ENCODE measurements at regions not wholly inside any gene's neighbourhood (a gene's known extent, or its start where the extent isn't known, plus 50 kb on each side); places are given as distances from the start of the nearest gene placed in this dataset.

GRCh38 chr2:120669121-120669952, 66.3 kb upstream of the GLI2 start (continued):
- TF ChIP-seq TAL1 (IDR thresholded peaks at IDR 0.05), result no peak
- no peak for TF ChIP-seq HMGN3 (IDR thresholded peaks at IDR 0.05; ENCODE audit: borderline replicate concordance, extremely low read depth, insufficient read length, low read depth, low read length)
- no peak for TF ChIP-seq OTX1 (CRISPR knock-in tag; IDR thresholded peaks at IDR 0.05)
- TF ChIP-seq TFAP4 (CRISPR knock-in tag; IDR thresholded peaks at IDR 0.05; ENCODE audit: borderline replicate concordance), result peak; percentile 24; the same call in 1 of the 2 replicates
- no peak for TF ChIP-seq ZNF41 (CRISPR knock-in tag; conservative IDR thresholded peaks at IDR 0.05)
- TF ChIP-seq NUFIP1 (IDR thresholded peaks at IDR 0.05; ENCODE audit: partially characterized antibody), result no peak
- TF ChIP-seq TFE3 (CRISPR knock-in tag; IDR thresholded peaks at IDR 0.05), result no peak
- no peak for TF ChIP-seq ERF (CRISPR knock-in tag; IDR thresholded peaks at IDR 0.05)
- no peak for TF ChIP-seq NEUROD1 (IDR thresholded peaks at IDR 0.05; ENCODE audit: borderline replicate concordance, low read depth, low read length, partially characterized antibody)
- peak in 1 of 2 experiments; percentile 53 for TF ChIP-seq E2F6 (IDR thresholded peaks at IDR 0.05; ENCODE audit: borderline replicate concordance in 1 of 2, extremely low read depth in 1 of 2, insufficient read depth in 1 of 2, insufficient read length in 1 of 2, low read depth in 1 of 2, low read length in 1 of 2, poor library complexity in 1 of 2, severe bottlenecking in 1 of 2)
- no peak for TF ChIP-seq FIP1L1 (IDR thresholded peaks at IDR 0.05; ENCODE audit: low read depth, low read length, poor library complexity, severe bottlenecking)
- TF ChIP-seq PKNOX1 (IDR thresholded peaks at IDR 0.05), result peak; percentile 54
- no peak for TF ChIP-seq NCOA4 (IDR thresholded peaks at IDR 0.05; ENCODE audit: partially characterized antibody)
- no peak for TF ChIP-seq HIVEP1 (CRISPR knock-in tag; IDR thresholded peaks at IDR 0.05)
- TF ChIP-seq RBFOX2 (IDR thresholded peaks at IDR 0.05; ENCODE audit: low read depth, low read length), result no peak
- no peak for TF ChIP-seq MYC (IDR thresholded peaks at IDR 0.05; ENCODE audit: low read depth, low read length)
- TF ChIP-seq MYC (CRISPR knock-in tag; IDR thresholded peaks at IDR 0.05; ENCODE audit: borderline replicate concordance, low read depth), result no peak
- TF ChIP-seq POLR2G (IDR thresholded peaks at IDR 0.05; ENCODE audit: low read depth, low read length), result no peak
- TF ChIP-seq PPARD (CRISPR knock-in tag; IDR thresholded peaks at IDR 0.05), result no peak
- no peak for TF ChIP-seq SREBF2 (CRISPR knock-in tag; IDR thresholded peaks at IDR 0.05)
